Lung (tissue), 11 donors: ENCODE measurements at regions not wholly inside any gene's neighbourhood (a gene's known extent, or its start where the extent isn't known, plus 50 kb on each side); places are given as distances from the start of the nearest gene placed in this dataset.

Experiments
- ATAC-seq: fragments of 200-7000 bp; cut with Tn5 transposase; one replicate; pipeline ENCODE4 v1.9.1; 2020; ENCODE audit warnings: moderate number of reproducible peaks; ENCODE audit not compliant: insufficient read depth, low FRiP score
- DNase-seq, 3 donors: peaks; one replicate each; pipeline ENCODE4 v3.0.0-alpha.2; 2013 to 2017
- H3K27ac ChIP-seq, 2 donors: one replicate each; pipeline ENCODE4 v1.5.1; 2013; ENCODE audit warnings: mild to moderate bottlenecking in 2 of 2, moderate library complexity in 2 of 2, control low read depth in 1 of 2, inconsistent platforms in 1 of 2, low read depth in 1 of 2, low read length in 1 of 2
- H3K27me3 ChIP-seq, 3 donors: one replicate each; pipeline ENCODE4 v1.5.1; 2013; ENCODE audit warnings: low read length in 2 of 3; ENCODE audit not compliant: control insufficient read depth in 3 of 3, insufficient read depth in 3 of 3
- H3K36me3 ChIP-seq, 4 donors: one replicate each; pipeline ENCODE4 v1.5.1; 2013; ENCODE audit warnings: low read length in 4 of 4, mild to moderate bottlenecking in 1 of 4, moderate library complexity in 1 of 4; ENCODE audit not compliant: control insufficient read depth in 4 of 4, insufficient read depth in 4 of 4
- H3K4me1 ChIP-seq, 5 donors: one replicate each; pipeline ENCODE4 v1.5.1; 2013; ENCODE audit warnings: low read length in 5 of 5, mild to moderate bottlenecking in 2 of 5, moderate library complexity in 1 of 5; ENCODE audit not compliant: control insufficient read depth in 5 of 5, insufficient read depth in 5 of 5
- H3K4me3 ChIP-seq: one replicate; pipeline ENCODE4 v1.5.1; 2013; ENCODE audit warnings: mild to moderate bottlenecking, control low read depth, moderate library complexity
- H3K9ac ChIP-seq, 2 donors: one replicate each; pipeline ENCODE4 v1.5.1; 2013; ENCODE audit warnings: low read length in 2 of 2, control low read depth in 1 of 2; ENCODE audit not compliant: insufficient read depth in 1 of 2
- H3K9me3 ChIP-seq, 4 donors: one replicate each; pipeline ENCODE4 v1.5.1; 2013; ENCODE audit warnings: low read length in 3 of 4, mild to moderate bottlenecking in 1 of 4, moderate library complexity in 1 of 4; ENCODE audit not compliant: control insufficient read depth in 4 of 4, insufficient read depth in 3 of 4
- WGBS, 2 donors: extraction: QIAGEN DNeasy Blood & Tissue Kit; methylation state at CpG; one replicate each; pipeline ENCODE4 v1.1.7; 2013; 5-methylcytosine and 5-hydroxymethylcytosine counted together
- TF ChIP-seq, protein P1 (sequence below): IDR thresholded peaks from 2 replicates; pipeline ENCODE4 v1.5.1; 2012; ENCODE audit warnings: mild to moderate bottlenecking; ENCODE audit errors: control extremely low read depth, extremely low read depth
- donor health status: control.
- donor health status: control.
- donor health status: Bipolar disorder and iron deficiency.
- donor health status: healthy.
- donor health status: DM: yes; HTN: yes; CAD: no.

DNA sequence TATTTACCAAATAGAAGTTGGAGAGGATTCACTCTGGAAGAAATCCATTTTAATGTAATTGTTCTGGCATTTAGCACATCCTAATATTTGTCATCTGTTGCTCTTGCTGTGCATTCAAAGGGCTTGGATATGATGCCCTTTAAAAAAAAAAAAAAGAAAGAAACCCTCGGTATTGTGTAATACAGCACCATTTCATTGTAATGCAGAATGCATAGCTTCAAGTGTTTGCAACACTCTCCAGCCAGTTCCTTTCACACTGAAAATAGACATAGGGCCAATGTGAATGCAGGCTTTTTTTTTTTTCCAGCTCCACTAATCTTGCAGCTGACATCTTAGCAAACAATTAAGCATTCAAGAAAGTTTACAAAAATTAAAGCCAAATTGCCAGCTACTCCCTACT, 197.4 kb upstream of the POU3F2 start:
- no peak overlapping the region for H3K9ac ChIP-seq
- DNase-seq (peak in 1 of 3 donors; percentile 17), ATAC-seq (no peak)
- no peaks in the 10 kb centered on the region for H3K27me3 ChIP-seq
- no peaks in the 10 kb centered on the region for H3K36me3 ChIP-seq
- H3K9me3 ChIP-seq: no peaks in the 10 kb centered on the region
- no peaks in the 10 kb centered on the region for H3K4me1 ChIP-seq
- TF ChIP-seq, protein P1, sequence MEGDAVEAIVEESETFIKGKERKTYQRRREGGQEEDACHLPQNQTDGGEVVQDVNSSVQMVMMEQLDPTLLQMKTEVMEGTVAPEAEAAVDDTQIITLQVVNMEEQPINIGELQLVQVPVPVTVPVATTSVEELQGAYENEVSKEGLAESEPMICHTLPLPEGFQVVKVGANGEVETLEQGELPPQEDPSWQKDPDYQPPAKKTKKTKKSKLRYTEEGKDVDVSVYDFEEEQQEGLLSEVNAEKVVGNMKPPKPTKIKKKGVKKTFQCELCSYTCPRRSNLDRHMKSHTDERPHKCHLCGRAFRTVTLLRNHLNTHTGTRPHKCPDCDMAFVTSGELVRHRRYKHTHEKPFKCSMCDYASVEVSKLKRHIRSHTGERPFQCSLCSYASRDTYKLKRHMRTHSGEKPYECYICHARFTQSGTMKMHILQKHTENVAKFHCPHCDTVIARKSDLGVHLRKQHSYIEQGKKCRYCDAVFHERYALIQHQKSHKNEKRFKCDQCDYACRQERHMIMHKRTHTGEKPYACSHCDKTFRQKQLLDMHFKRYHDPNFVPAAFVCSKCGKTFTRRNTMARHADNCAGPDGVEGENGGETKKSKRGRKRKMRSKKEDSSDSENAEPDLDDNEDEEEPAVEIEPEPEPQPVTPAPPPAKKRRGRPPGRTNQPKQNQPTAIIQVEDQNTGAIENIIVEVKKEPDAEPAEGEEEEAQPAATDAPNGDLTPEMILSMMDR: no peak
- H3K27ac ChIP-seq: no peak overlapping the region
- no peak overlapping the region for H3K4me3 ChIP-seq
- WGBS, 2 donors: 4 to 12% methylated on average over 1 of the region's 1 CpG

DNA sequence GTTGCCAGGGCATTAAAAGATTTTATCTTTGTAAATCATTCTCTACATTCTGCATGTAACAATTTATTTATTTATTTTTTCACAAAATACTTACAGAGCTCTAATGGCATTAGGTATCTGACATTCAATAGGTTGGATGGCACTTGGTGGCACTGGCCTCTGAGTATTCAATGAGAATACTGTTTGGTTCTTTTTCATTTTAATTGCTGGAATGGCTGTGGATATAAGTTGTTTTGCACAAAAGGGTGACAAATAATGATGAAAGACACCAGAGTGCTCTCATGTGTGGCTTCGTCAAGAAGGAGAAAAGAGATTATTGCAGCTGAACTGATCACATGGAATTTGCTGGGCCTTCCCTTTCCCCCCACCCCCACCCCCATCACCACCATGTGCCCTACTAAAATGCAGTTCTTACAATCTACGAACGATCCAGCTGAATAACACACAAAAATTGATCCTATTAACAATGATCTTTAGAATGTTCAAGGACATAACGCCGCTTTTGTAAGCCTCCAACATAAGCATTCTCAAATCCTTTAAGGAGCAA, 195.2 kb upstream of the POU3F2 start:
- DNase-seq (no peak), ATAC-seq (no peak)
- TF ChIP-seq, protein P1: no peak
- no peak overlapping the region for H3K4me3 ChIP-seq
- WGBS, 2 donors: 82 to 88% methylated on average over 5 of the region's 5 CpGs
- H3K9me3 ChIP-seq: no peaks in the 10 kb centered on the region
- no peaks in the 10 kb centered on the region for H3K27me3 ChIP-seq
- H3K27ac ChIP-seq: no peak overlapping the region
- no peak overlapping the region for H3K9ac ChIP-seq
- H3K36me3 ChIP-seq: no peaks in the 10 kb centered on the region
- no peaks in the 10 kb centered on the region for H3K4me1 ChIP-seq

DNA sequence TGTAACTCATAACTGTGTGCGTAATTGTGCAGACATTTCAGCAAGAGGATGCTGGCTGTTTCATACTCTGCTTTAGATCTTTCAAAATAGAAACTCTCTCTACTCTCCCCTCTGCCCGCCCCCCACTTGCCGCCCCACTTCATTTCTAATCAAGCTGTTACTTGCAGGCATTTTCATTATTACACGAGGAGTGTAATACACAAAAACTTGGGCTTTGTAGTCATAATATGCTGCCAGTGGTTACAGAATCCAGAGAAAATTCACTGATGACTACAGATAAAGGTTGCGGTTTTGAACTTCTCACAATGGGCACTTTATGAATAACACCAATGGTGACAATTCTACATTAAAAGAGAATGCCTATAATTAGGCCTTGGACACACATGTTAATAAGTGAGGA, 194.0 kb upstream of the POU3F2 start:
- Histone ChIP-seq H3K27me3 (no peaks in the 10 kb centered on the region), H3K36me3 (no peaks in the 10 kb centered on the region), H3K9ac (no peak overlapping the region), H3K4me1 (no peaks in the 10 kb centered on the region), H3K9me3 (no peaks in the 10 kb centered on the region), H3K4me3 (no peak overlapping the region), H3K27ac (no peak overlapping the region)
- ATAC-seq (no peak), DNase-seq (no peak)
- TF ChIP-seq, protein P1: no peak
- WGBS, 2 donors: 90% methylated on average over 5 of the region's 5 CpGs

DNA sequence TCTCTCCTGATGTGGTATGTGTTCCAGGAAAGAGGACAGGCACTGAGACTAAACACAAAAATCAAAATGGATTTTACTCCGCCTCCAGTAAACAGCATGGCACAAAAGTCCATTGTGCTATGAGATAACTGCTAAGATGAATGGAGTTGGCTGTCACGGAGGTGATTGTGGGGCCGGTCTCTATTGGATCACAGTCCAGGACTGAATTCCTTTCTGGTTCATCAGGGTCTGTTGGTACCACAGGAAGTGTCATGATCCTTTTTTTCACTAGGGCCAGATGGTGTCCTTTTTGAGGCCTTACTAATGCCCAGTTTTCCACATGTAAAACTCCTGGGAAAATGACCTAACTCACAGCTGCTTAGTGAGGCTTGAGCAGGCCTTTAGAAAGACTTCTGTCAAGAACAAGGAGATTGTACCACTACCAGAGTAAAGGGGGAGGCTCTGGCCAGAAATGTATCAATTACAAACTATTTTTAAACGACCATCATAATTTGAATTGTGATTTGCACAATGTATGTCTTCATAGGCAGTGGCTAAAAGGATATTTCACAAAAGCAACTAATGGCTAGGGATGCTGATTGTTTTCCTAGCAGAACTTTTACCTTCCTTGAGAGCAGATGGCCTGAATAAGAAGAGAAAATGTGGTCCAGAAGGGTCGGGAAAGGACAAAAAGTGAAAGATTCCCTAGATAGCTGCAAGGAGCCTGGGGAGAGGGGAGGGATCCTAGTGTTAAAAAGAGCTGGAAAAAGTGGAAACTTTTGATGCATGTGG, 192.2 kb upstream of the POU3F2 start:
- H3K27ac ChIP-seq: no peak overlapping the region
- DNase-seq (no peak), ATAC-seq (no peak)
- TF ChIP-seq, protein P1: no peak
- no peaks in the 10 kb centered on the region for H3K4me1 ChIP-seq
- WGBS, 2 donors: 51 to 59% methylated on average over 5 of the region's 5 CpGs
- H3K4me3 ChIP-seq: no peak overlapping the region
- no peak overlapping the region for H3K9ac ChIP-seq
- H3K9me3 ChIP-seq: no peaks in the 10 kb centered on the region
- H3K36me3 ChIP-seq: no peaks in the 10 kb centered on the region
- no peaks in the 10 kb centered on the region for H3K27me3 ChIP-seq
